HFFc6 (cell line): ENCODE measurements at regions not wholly inside any gene's neighbourhood (a gene's known extent, or its start where the extent isn't known, plus 50 kb on each side); places are given as distances from the start of the nearest gene placed in this dataset.

Experiments used
- DNase-seq: peaks from one replicate; pipeline ENCODE4 v3.0.0-alpha.2; 2018
- H3K27ac Mint-ChIP-seq: 2 replicates; pipeline ENCODE4 v1.8.0; 2020; ENCODE audit warnings: mild to moderate bottlenecking, mixed read lengths
- H3K27me3 Mint-ChIP-seq: 2 replicates; pipeline ENCODE4 v1.8.0; 2021; ENCODE audit warnings: mild to moderate bottlenecking, moderate library complexity, mixed read lengths; ENCODE audit not compliant: insufficient read depth
- H3K36me3 Mint-ChIP-seq: 2 replicates; pipeline ENCODE4 v1.8.0; 2021; ENCODE audit warnings: low read depth, mixed read lengths
- H3K4me1 Mint-ChIP-seq: 2 replicates; pipeline ENCODE4 v1.8.0; 2020; ENCODE audit warnings: low read depth, mixed read lengths
- H3K4me3 Mint-ChIP-seq: 2 replicates; pipeline ENCODE4 v1.8.0; 2020; ENCODE audit warnings: mild to moderate bottlenecking, moderate library complexity, mixed read lengths
- H3K9me3 Mint-ChIP-seq: 2 replicates; pipeline ENCODE4 v1.8.0; 2020; ENCODE audit warnings: mild to moderate bottlenecking, mixed read lengths
- TF ChIP-seq, protein P1 (sequence below): fragments of 200-600 bp; sonication (generic); IDR thresholded peaks from 2 replicates; pipeline ENCODE4 v1.5.0; 2021; ENCODE audit warnings: antibody characterized with exemption, mild to moderate bottlenecking

DNA sequence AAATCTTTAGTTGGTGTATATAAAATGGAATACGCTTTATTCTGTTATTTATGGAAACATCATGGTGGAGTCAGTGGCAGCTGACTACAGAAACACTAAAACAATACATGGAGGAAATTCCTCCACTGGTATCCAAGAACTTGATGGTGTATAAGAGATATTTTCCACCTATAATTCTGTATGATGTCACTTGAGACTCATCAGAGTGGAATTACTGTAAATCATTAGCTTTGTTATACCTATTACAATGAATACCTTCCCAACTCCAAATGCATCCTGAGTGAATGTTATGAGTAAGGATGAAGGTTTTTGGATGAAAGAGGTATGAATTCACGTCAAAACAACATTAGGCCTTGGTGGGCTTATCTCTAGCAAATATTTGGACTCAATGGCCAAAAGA, 258.5 kb upstream of the SORL1-AS1 start:
- H3K4me1 Mint-ChIP-seq = peaks cover 21% of the 10 kb centered on the region
- H3K27me3 Mint-ChIP-seq = no peaks in the 10 kb centered on the region; the same call in 1 of the 2 replicates
- no peak overlapping the region for H3K27ac Mint-ChIP-seq
- no peaks in the 10 kb centered on the region; the same call in 1 of the 2 replicates for H3K36me3 Mint-ChIP-seq
- DNase-seq = no peak
- TF ChIP-seq, protein P1, sequence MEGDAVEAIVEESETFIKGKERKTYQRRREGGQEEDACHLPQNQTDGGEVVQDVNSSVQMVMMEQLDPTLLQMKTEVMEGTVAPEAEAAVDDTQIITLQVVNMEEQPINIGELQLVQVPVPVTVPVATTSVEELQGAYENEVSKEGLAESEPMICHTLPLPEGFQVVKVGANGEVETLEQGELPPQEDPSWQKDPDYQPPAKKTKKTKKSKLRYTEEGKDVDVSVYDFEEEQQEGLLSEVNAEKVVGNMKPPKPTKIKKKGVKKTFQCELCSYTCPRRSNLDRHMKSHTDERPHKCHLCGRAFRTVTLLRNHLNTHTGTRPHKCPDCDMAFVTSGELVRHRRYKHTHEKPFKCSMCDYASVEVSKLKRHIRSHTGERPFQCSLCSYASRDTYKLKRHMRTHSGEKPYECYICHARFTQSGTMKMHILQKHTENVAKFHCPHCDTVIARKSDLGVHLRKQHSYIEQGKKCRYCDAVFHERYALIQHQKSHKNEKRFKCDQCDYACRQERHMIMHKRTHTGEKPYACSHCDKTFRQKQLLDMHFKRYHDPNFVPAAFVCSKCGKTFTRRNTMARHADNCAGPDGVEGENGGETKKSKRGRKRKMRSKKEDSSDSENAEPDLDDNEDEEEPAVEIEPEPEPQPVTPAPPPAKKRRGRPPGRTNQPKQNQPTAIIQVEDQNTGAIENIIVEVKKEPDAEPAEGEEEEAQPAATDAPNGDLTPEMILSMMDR = no peak
- no peak overlapping the region for H3K4me3 Mint-ChIP-seq
- no peaks in the 10 kb centered on the region for H3K9me3 Mint-ChIP-seq

DNA sequence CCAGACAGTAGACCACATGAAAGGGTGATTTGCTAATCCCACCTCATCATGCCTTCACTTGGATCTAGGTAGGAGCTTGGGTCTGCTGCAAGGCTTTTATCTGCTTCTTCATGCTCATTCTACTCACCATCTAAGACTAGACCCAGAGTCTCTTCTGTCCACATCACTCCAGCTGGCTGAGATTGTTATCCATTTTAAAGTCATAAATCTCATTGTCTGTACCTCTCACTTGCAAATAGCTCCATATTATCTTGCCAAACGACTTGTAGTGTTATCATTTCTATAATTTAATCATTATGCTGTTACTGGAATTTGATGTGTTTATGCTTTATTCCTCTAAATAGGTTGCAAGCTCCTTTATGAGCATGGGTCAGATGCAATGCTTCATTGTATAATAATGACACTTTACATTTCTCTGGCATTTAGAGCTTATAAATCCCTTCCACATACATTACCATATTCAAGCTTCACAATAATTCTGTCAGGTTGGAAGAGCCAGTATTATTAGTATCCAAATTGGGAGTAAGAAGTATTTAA, 254.2 kb upstream of the SORL1-AS1 start:
- TF ChIP-seq, protein P1 = no peak
- H3K9me3 Mint-ChIP-seq = no peaks in the 10 kb centered on the region
- H3K4me1 Mint-ChIP-seq = peaks cover 11% of the 10 kb centered on the region
- no peak overlapping the region for H3K4me3 Mint-ChIP-seq
- H3K27me3 Mint-ChIP-seq = peaks cover 9% of the 10 kb centered on the region; the same call in 1 of the 2 replicates
- H3K36me3 Mint-ChIP-seq = no peaks in the 10 kb centered on the region
- no peak overlapping the region for H3K27ac Mint-ChIP-seq
- DNase-seq = no peak

DNA sequence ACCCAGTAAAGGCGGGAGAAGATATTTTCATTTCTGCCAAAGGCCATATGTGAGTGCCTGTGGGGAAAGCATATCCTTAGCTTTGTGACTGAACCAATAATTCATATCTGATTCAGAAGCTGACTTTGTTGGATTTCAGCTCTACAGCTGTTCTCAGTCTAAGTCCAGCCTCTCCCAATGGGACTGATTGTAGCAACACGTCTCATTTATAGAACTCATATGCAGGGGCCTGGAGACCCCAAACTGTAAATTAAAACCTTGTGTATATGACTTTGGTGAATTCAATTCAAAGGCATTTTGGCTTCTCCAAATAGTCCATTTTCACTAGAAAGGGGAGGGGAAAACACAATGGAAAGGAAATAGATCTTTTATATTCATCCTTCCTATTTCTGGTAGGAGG, 250.4 kb upstream of the SORL1-AS1 start:
- no peak overlapping the region for H3K4me3 Mint-ChIP-seq
- no peaks in the 10 kb centered on the region for H3K4me1 Mint-ChIP-seq
- H3K27ac Mint-ChIP-seq = no peak overlapping the region
- DNase-seq = no peak
- no peaks in the 10 kb centered on the region for H3K36me3 Mint-ChIP-seq
- H3K9me3 Mint-ChIP-seq = no peaks in the 10 kb centered on the region
- H3K27me3 Mint-ChIP-seq = peaks cover 18% of the 10 kb centered on the region
- TF ChIP-seq, protein P1 = no peak

DNA sequence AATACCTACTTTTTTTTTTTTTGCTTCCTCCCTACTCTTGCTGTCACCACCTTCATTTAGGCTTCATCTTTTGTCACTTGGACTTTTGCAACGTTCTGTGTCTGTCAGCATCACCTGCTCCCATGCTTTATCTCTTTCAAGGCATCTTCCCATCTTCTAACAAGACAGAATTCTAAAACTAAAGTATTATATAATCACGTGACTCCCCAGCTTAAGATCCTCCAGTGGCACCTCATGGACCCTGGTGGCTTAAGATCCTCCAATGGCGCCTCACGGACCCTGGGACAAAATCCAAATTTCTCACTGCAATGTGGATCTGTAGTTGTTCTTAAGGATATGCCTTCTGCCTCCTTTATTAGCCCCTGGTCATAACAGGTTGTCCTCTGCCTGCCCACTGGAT, 248.2 kb upstream of the SORL1-AS1 start:
- TF ChIP-seq, protein P1 = no peak
- Mint-ChIP-seq H3K4me3 (no peak overlapping the region), H3K4me1 (no peaks in the 10 kb centered on the region), H3K36me3 (no peaks in the 10 kb centered on the region), H3K9me3 (no peaks in the 10 kb centered on the region), H3K27ac (no peak overlapping the region), H3K27me3 (peaks cover 18% of the 10 kb centered on the region)
- DNase-seq = no peak

DNA sequence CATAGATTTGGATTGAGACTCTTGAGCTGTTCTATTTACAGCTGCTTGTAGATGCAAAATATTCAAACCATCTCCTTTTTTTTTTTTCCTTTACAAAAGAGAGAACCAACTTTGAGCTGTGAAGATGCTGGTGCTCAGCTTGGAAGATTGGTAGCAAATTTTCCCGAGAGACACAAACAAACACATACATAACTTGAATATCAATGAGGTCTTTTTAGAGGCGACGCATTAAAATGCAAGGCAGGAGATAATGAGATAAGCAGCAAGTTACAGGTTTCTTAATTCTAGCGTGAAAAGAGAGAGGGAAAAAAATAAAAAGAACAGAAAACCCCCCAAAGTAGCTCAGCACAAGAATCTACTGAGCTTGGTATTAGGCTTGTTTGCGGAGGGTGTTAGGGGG, 247.0 kb upstream of the SORL1-AS1 start:
- Mint-ChIP-seq H3K4me3 (no peak overlapping the region), H3K27ac (no peak overlapping the region), H3K36me3 (no peaks in the 10 kb centered on the region), H3K9me3 (no peaks in the 10 kb centered on the region), H3K4me1 (no peaks in the 10 kb centered on the region), H3K27me3 (peaks cover 18% of the 10 kb centered on the region)
- no peak for DNase-seq
- TF ChIP-seq, protein P1 = no peak
